ENCODE measurements at regions not wholly inside any gene's neighbourhood (a gene's known extent, or its start where the extent isn't known, plus 50 kb on each side); places are given as distances from the start of the nearest gene placed in this dataset.

DNA sequence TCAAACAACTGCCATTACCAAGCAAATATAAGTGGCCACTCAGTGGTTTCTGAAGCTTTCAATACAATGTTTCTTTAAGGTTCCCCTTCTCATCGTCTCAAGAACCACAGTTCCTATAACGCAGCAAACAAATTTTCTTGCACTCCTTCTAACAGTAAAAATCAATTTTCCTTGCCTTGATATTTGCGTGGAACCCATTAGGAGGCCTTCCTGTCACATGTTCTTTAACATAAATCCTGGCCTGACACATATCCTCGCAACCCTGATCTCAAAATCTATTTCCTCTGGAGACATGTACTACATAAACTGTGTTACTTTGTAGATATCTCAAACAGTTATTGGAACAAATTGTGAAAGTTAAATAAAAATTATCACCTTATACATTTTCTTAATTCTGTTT is 65.9 kb upstream of the MANEA start:
- DNase-seq = no peak

DNA sequence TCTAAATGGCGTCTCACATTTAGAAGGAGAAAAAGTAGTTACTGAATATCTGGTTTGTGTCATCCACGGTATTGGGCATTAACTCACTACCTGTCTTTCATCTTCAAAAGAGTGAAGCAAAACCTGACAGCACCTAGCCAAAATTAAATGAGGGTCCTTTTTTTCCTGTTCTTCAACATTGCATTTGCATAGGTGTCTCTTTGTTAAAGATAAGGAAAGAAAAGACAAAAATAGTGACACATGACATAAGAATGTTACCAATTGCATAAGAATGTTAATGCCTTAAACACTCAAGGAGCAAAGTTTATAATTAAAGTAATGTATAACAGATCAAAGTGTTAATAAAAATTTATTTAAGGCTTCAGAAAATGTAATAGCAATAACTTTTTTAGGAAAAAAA is 61.4 kb upstream of the MANEA start:
- DNase-seq = no peak

DNA sequence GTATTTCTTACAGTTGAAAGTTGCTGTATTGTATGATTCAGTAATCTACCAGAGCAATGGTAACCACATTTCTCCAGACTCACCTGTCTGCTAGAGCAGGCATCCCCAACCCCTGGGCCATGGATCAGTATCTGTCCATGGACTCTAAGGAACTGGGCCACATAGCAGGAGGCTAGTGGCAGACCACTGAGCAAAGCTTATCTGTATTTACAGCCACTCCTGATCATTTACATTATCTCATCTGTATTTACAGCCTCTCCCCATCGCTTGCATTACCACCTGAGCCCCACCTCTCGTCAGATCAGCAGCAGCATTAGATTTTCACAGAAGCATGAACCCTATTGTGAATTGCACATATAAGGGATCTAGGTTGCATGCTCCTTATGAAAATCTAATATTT is 60.3 kb upstream of the MANEA start:
- no peak for DNase-seq

DNA sequence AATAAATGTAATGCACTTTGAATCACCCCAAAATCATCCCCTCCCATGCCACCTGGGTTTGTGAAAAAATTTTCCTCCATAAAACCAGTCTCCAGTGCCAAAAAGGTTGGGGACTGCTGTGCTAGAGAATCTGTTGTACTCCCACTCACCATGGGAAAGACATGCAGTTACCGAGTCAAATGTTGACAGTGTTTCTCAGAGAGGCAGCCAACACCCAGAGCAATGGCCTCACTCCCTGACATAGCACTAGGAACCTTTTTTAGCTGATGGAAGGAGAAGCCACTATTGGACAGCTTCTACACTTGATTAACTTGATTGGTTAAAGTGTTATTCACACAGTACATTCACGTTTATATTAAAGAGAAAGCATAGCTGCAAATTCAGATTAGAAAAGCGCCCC is 59.8 kb upstream of the MANEA start:
- no peak for DNase-seq

DNA sequence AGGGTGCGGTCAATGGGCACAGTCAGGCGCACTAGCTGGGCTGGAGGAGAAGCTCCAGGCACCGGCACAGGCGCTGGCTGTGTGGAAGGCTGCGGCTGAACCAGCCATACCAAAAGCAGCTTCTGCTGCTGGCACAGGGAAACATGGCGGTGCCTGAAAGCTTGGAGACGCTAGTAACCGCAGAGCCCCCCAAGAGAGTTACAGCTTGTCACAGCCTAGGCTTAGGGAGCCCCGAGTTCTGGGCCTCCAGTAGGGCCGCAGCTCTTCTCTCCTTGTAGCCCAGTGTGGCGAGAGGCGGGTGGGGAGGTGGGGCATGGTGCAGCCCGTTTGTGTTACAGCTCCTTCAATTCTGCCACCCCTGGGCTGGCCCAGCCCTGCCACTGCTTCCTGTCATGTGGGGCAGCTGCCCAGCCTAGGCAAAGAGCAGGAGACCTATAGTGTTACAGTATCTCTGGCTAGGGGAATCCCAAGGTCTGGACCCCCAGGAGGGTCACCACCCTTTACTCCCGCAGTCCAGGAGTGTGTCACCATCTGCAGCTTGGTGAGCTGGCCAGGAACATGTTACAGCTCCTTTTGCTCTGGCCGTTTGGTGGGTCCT is 58.6 kb upstream of the MANEA start:
- no peak for DNase-seq

DNA sequence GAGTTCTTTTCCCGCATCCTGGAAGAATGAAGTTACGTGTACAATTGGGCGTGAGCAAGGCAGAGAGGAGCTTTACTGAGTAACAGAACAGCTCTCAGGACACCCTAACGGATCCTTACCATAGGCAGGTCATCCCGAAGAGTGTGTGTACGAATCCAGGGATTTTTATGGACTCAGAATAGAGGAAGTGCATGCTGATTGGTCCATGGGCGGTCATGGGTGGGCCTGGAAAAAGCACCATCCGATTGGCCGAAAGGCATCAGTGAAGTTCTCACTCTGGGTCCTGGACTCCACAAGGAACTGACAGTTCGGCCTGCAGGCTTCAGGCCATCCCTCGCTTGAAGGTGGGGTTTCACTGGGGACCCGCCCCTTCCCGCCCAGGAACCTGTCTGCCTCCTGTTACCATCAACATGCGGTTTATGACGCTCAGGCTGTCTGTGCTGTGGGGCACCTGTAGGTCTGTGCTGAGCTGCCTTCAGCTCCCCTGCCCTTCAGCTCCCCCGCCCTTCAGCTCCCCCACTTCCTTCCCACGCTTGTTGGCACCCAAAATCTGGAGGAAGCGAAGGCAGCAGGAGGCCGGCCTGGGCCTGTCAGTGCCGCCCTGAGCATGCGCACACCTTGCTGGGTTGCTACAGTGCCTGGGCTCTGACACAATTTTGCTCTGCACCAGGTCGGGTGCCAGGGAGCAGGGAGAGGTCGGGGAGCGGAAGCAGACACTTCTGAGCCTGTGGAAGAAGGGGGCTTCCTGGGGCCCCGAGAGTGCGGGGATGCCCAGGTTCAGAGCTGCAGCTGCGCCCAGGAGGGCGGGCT is 57.9 kb upstream of the MANEA start:
- no peak for DNase-seq

DNA sequence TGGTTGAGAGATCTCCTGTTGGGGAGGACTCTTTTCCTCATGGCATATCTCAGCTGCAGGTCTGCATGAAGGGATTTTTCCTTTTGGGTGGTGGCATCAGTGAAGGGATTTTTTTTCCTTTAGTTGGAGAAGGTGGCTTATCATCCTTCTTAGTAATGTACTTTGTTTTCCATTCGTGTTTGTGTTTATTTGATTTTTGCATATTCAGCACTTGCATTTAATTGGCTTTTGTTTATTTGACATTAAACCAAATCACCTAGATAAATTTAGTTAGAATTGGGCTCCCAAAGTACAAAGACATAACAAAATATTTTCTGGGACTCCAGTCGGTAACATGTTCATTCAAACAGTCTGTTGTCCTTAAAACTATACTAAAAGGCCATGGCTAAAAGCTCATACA is 56.2 kb upstream of the MANEA start:
- no peak for DNase-seq
